ENCODE measurements at regions not wholly inside any gene's neighbourhood (a gene's known extent, or its start where the extent isn't known, plus 50 kb on each side); places are given as distances from the start of the nearest gene placed in this dataset.

DNA sequence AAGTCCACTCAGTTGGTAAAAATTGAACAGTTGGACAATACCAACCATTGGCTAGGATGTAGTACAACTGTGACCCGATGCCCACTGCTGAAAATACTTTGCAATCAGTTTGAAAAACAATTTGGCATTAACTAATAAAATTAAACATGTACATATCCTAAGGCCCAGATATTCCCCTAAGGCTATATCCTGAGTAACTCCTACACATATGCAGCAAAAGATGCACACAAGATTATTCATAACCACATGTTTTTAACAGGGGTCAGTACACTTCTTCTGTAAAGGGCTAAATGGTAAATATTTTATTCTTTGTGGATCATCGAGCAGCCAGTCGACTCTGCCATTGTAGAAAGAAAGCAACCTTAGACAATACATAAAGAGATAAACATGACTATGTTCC, 116.3 kb downstream of the MEX3B start:
- Histone ChIP-seq H3K9me3 (ENCODE audit: control insufficient read depth, insufficient read depth, low read depth, low read length) (no peaks in the 10 kb centered on the region), H3K4me1 (ENCODE audit: control insufficient read depth, insufficient read depth, low read length) (no peaks in the 10 kb centered on the region), H3K36me3 (ENCODE audit: control insufficient read depth, insufficient read depth, low read length) (no peaks in the 10 kb centered on the region), H3K4me3 (ENCODE audit: low read depth in 2 of 2, low read length in 2 of 2) (no peak overlapping the region), H3K27me3 (ENCODE audit: control insufficient read depth, insufficient read depth, low read length) (no peaks in the 10 kb centered on the region), H3K27ac (ENCODE audit: low read length) (no peak overlapping the region)
- CTCF ChIA-PET = no interaction called here
- DNase-seq (ENCODE audit: low read depth, low spot score) = no peak
- no peak for TF ChIP-seq POLR2AphosphoS5 (IDR thresholded peaks at IDR 0.05; ENCODE audit: low read depth, low read length)
- TF ChIP-seq, protein P1, sequence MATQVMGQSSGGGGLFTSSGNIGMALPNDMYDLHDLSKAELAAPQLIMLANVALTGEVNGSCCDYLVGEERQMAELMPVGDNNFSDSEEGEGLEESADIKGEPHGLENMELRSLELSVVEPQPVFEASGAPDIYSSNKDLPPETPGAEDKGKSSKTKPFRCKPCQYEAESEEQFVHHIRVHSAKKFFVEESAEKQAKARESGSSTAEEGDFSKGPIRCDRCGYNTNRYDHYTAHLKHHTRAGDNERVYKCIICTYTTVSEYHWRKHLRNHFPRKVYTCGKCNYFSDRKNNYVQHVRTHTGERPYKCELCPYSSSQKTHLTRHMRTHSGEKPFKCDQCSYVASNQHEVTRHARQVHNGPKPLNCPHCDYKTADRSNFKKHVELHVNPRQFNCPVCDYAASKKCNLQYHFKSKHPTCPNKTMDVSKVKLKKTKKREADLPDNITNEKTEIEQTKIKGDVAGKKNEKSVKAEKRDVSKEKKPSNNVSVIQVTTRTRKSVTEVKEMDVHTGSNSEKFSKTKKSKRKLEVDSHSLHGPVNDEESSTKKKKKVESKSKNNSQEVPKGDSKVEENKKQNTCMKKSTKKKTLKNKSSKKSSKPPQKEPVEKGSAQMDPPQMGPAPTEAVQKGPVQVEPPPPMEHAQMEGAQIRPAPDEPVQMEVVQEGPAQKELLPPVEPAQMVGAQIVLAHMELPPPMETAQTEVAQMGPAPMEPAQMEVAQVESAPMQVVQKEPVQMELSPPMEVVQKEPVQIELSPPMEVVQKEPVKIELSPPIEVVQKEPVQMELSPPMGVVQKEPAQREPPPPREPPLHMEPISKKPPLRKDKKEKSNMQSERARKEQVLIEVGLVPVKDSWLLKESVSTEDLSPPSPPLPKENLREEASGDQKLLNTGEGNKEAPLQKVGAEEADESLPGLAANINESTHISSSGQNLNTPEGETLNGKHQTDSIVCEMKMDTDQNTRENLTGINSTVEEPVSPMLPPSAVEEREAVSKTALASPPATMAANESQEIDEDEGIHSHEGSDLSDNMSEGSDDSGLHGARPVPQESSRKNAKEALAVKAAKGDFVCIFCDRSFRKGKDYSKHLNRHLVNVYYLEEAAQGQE (IDR thresholded peaks at IDR 0.05; ENCODE audit: insufficient read depth in 1 of 2, low read depth in 2 of 2, low read length in 1 of 2) = no peak
- no peak for TF ChIP-seq SIN3A (IDR thresholded peaks at IDR 0.05; ENCODE audit: borderline replicate concordance, insufficient read depth, low read depth, low read length)
- TF ChIP-seq TCF7L2 (IDR thresholded peaks at IDR 0.05; ENCODE audit: low read depth, low read length) = no peak
- TF ChIP-seq, protein P2, sequence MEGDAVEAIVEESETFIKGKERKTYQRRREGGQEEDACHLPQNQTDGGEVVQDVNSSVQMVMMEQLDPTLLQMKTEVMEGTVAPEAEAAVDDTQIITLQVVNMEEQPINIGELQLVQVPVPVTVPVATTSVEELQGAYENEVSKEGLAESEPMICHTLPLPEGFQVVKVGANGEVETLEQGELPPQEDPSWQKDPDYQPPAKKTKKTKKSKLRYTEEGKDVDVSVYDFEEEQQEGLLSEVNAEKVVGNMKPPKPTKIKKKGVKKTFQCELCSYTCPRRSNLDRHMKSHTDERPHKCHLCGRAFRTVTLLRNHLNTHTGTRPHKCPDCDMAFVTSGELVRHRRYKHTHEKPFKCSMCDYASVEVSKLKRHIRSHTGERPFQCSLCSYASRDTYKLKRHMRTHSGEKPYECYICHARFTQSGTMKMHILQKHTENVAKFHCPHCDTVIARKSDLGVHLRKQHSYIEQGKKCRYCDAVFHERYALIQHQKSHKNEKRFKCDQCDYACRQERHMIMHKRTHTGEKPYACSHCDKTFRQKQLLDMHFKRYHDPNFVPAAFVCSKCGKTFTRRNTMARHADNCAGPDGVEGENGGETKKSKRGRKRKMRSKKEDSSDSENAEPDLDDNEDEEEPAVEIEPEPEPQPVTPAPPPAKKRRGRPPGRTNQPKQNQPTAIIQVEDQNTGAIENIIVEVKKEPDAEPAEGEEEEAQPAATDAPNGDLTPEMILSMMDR (IDR thresholded peaks at IDR 0.05) = no peak
- intact Hi-C loops (cut with micrococcal nuclease; ENCODE audit: unreplicated experiment) (no loop called here), in situ Hi-C loops (cut with HindIII; ENCODE audit: low pct_unique_long_range_greater_than_20kb, low sequenced_read_pairs) (no loop called here)
- no TSS peak for BruUV-seq (replicated peaks)
- POLR2A ChIA-PET = no interaction called here
- no peak for ATAC-seq

DNA sequence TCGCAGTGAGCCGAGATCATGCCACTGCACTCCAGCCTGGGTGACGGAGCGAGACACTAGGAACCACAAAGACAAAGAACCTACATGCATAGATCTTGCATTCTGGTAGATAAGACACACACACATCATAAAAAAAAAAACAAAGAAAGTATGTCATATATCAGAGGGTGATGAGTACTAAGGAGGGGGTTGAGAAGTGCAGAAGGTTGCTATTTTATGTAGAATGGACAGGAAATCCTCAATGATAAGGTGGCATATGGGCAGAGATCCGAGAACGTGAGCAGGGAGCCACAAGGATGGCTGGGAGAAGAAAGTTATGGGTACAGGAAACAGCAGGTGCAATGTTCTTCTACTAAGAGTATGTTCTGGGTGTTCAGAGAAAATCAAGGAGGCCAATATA, 118.8 kb downstream of the MEX3B start:
- Histone ChIP-seq H3K27ac (ENCODE audit: low read length) (no peak overlapping the region), H3K4me1 (ENCODE audit: control insufficient read depth, insufficient read depth, low read length) (no peaks in the 10 kb centered on the region), H3K27me3 (ENCODE audit: control insufficient read depth, insufficient read depth, low read length) (no peaks in the 10 kb centered on the region), H3K4me3 (ENCODE audit: low read depth in 2 of 2, low read length in 2 of 2) (no peak overlapping the region), H3K36me3 (ENCODE audit: control insufficient read depth, insufficient read depth, low read length) (no peaks in the 10 kb centered on the region), H3K9me3 (ENCODE audit: control insufficient read depth, insufficient read depth, low read depth, low read length) (no peaks in the 10 kb centered on the region)
- in situ Hi-C loops (cut with HindIII; ENCODE audit: low pct_unique_long_range_greater_than_20kb, low sequenced_read_pairs) = no loop called here
- no peak for ATAC-seq
- TF ChIP-seq, protein P1 (IDR thresholded peaks at IDR 0.05; ENCODE audit: insufficient read depth in 1 of 2, low read depth in 2 of 2, low read length in 1 of 2) = no peak
- TF ChIP-seq POLR2AphosphoS5 (IDR thresholded peaks at IDR 0.05; ENCODE audit: low read depth, low read length) (no peak), SIN3A (IDR thresholded peaks at IDR 0.05; ENCODE audit: borderline replicate concordance, insufficient read depth, low read depth, low read length) (no peak), TCF7L2 (IDR thresholded peaks at IDR 0.05; ENCODE audit: low read depth, low read length) (no peak)
- TF ChIP-seq, protein P2 (IDR thresholded peaks at IDR 0.05) = no peak
- POLR2A ChIA-PET = no interaction called here
- intact Hi-C loops (cut with micrococcal nuclease; ENCODE audit: unreplicated experiment) = no loop called here
- DNase-seq (ENCODE audit: low read depth, low spot score) = no peak
- BruUV-seq (replicated peaks) = no TSS peak
- CTCF ChIA-PET = no interaction called here
